ENCODE measurements at regions not wholly inside any gene's neighbourhood (a gene's known extent, or its start where the extent isn't known, plus 50 kb on each side); places are given as distances from the start of the nearest gene placed in this dataset.

DNA sequence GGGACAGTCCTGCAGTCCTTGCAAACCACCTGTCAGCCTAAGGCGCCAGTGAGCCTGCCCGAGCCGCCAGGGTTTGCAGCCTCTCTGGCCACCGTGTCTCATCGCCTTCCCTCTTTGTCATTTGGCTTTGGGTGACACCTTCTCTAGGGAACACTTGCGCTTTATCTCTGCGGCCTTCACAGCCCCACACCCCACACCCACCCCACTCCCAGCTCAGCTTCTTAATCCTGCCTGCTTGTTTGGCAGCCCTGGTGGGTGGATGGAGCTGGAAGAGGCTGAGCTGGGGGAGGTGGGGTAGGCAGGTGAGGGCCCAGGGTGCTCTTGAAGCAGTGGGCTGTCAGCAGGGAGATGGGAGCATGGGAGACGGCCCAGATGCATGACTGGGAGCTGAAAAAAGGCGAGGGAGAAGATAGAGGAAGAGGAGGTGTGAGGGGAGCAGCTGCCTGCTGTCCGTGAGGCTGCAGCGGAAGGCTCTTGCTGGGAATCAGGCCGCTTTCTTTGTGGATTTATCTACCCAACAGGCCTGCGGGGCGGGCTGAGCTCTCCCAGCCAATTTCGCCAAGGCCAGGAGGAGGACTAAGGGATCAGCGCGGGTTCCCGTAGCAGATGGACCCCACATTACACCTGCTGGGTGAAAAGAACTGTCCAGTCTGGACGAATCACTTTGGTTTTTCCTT lies 97.5 kb upstream of the STOX2 start:
- TF ChIP-seq CTCF (optimal IDR thresholded peaks at IDR 0.05 in 1 of 3, IDR thresholded peaks at IDR 0.05 in 1 of 3, conservative IDR thresholded peaks at IDR 0.05 in 1 of 3; ENCODE audit: extremely low read depth in 1 of 3, insufficient read depth in 2 of 3, low read length in 3 of 3) = no peak
- no peak for TF ChIP-seq EZH2 (IDR thresholded peaks at IDR 0.05; ENCODE audit: low read length)

Measured in keratinocyte (primary cell).